Body of pancreas (tissue), 4 donors: ENCODE measurements at regions not wholly inside any gene's neighbourhood (a gene's known extent, or its start where the extent isn't known, plus 50 kb on each side); places are given as distances from the start of the nearest gene placed in this dataset.

ENCODE experiments used
- ATAC-seq: fragments of 150-250 bp; one replicate; pipeline ENCODE4 v1.9.1; 2016
- DNase-seq, 4 donors: peaks; one replicate each; pipeline ENCODE4 v3.0.0-alpha.2; 2019
- H3K27ac ChIP-seq, 4 donors: fragments of 200-600 bp; sonication (generic); 1 replicate in 3 of 4; 2 replicates in 1 of 4; pipeline versions ENCODE4 v1.5.1 to v1.6.1; 2016 to 2019; ENCODE audit warnings: mild to moderate bottlenecking in 1 of 4, mixed read lengths in 1 of 4, moderate library complexity in 1 of 4
- H3K27me3 ChIP-seq, 2 donors: fragments of 200-600 bp; sonication (generic); one replicate each; pipeline ENCODE4 v1.6.0; 2016; ENCODE audit warnings: mild to moderate bottlenecking in 1 of 2
- H3K36me3 ChIP-seq, 2 donors: fragments of 200-600 bp; sonication (generic); replicated peaks in 1 of 2; 2 replicates each; pipeline ENCODE4 v1.5.1; 2016; ENCODE audit warnings: low read depth in 2 of 2; ENCODE audit not compliant: insufficient read depth in 1 of 2
- H3K4me1 ChIP-seq: fragments of 200-600 bp; sonication (generic); one replicate; pipeline ENCODE4 v1.6.0; 2016
- H3K4me3 ChIP-seq, 2 donors: fragments of 200-600 bp; sonication (generic); 1 replicate in 1 of 2; 2 replicates in 1 of 2; pipeline ENCODE4 v1.5.1; 2016 to 2019
- H3K9me3 ChIP-seq, 3 donors: fragments of 200-600 bp; sonication (generic); 1 replicate in 2 of 3; 2 replicates in 1 of 3; pipeline ENCODE4 v1.5.1; 2016
- CTCF ChIP-seq, 7 experiments: fragments of 450-650 bp in 4 of 7; fragments of 200-600 bp in 3 of 7; sonication (generic) in 3 of 7; IDR thresholded peaks; one replicate each; pipeline ENCODE4 v1.5.1; 2016 to 2019; ENCODE audit warnings: antibody characterized with exemption in 7 of 7
- POLR2A ChIP-seq, 3 donors: fragments of 450-650 bp; IDR thresholded peaks; one replicate each; pipeline ENCODE4 v1.6.1; 2016; ENCODE audit warnings: antibody characterized with exemption in 3 of 3, mild to moderate bottlenecking in 2 of 3
- WGBS, 2 donors: methylation state at CpG; one replicate each; pipeline ENCODE4 v1.1.5; 2017; 5-methylcytosine and 5-hydroxymethylcytosine counted together
- intact Hi-C: fragments of 100-400 bp; cut with DNase I; formaldehyde crosslinking; loops from one replicate; pipeline ENCODE4 v1.15.1; 2023

- DNase-seq (no peak), ATAC-seq (no peak)
- Histone ChIP-seq H3K4me1 (no peaks in the 10 kb centered on the region), H3K27me3 (no peaks in the 10 kb centered on the region), H3K27ac (no peak overlapping the region), H3K4me3 (no peak overlapping the region), H3K36me3 (no peaks in the 10 kb centered on the region), H3K9me3 (no peaks in the 10 kb centered on the region)
- intact Hi-C loops = no loop called here
- no peak for TF ChIP-seq POLR2A (IDR thresholded peaks at IDR 0.05)
- 65 to 88% methylated on average over 2 of the region's 2 CpGs for WGBS, 2 donors
Measured at GRCh38 chr2:21819454-21819853, 695.7 kb downstream of the TDRD15 start.

- WGBS, 2 donors = 65 to 67% methylated on average over 1 of the region's 1 CpG
- intact Hi-C loops = no loop called here
- TF ChIP-seq POLR2A (IDR thresholded peaks at IDR 0.05) (no peak), CTCF (IDR thresholded peaks at IDR 0.05) (no peak)
- H3K4me3 ChIP-seq = no peak overlapping the region
- no peaks in the 10 kb centered on the region for H3K36me3 ChIP-seq
- H3K9me3 ChIP-seq = no peaks in the 10 kb centered on the region
- no peaks in the 10 kb centered on the region for H3K4me1 ChIP-seq
- ATAC-seq (no peak), DNase-seq (no peak)
- no peak overlapping the region for H3K27ac ChIP-seq
- no peaks in the 10 kb centered on the region for H3K27me3 ChIP-seq
Measured at GRCh38 chr2:21820271-21820670, 696.5 kb downstream of the TDRD15 start.

GRCh38 chr2:21821672-21822227 is 698.0 kb downstream of the TDRD15 start:
- Histone ChIP-seq H3K4me3 (no peak overlapping the region), H3K9me3 (no peaks in the 10 kb centered on the region), H3K27me3 (no peaks in the 10 kb centered on the region), H3K4me1 (no peaks in the 10 kb centered on the region), H3K36me3 (no peaks in the 10 kb centered on the region), H3K27ac (no peak overlapping the region)
- intact Hi-C loops = no loop called here
- TF ChIP-seq CTCF (IDR thresholded peaks at IDR 0.05) (no peak), POLR2A (IDR thresholded peaks at IDR 0.05) (no peak)
- ATAC-seq (no peak), DNase-seq (no peak)
- WGBS, 2 donors = 30 to 33% methylated on average over 6 of the region's 6 CpGs

- no peak for DNase-seq
- Histone ChIP-seq H3K9me3 (no peaks in the 10 kb centered on the region), H3K27me3 (no peaks in the 10 kb centered on the region), H3K27ac (no peak overlapping the region), H3K4me1 (no peaks in the 10 kb centered on the region), H3K36me3 (no peaks in the 10 kb centered on the region), H3K4me3 (no peak overlapping the region)
- intact Hi-C loops = no loop called here
- TF ChIP-seq POLR2A (IDR thresholded peaks at IDR 0.05) (no peak), CTCF (IDR thresholded peaks at IDR 0.05) (no peak)
- 41 to 54% methylated on average over 2 of the region's 2 CpGs for WGBS, 2 donors
- ATAC-seq = no peak
Measured at GRCh38 chr2:21822505-21822904, 698.7 kb downstream of the TDRD15 start.

GRCh38 chr2:21833767-21834166 is 710.0 kb downstream of the TDRD15 start:
- no peak overlapping the region for H3K27ac ChIP-seq
- H3K4me3 ChIP-seq = no peak overlapping the region
- H3K9me3 ChIP-seq = no peaks in the 10 kb centered on the region
- no peaks in the 10 kb centered on the region for H3K4me1 ChIP-seq
- intact Hi-C loops = no loop called here
- H3K36me3 ChIP-seq = no peaks in the 10 kb centered on the region
- TF ChIP-seq POLR2A (IDR thresholded peaks at IDR 0.05) = no peak
- no peak for TF ChIP-seq CTCF (IDR thresholded peaks at IDR 0.05)
- DNase-seq (no peak), ATAC-seq (no peak)
- no peaks in the 10 kb centered on the region for H3K27me3 ChIP-seq
- WGBS, 2 donors = 48 to 60% methylated on average over 2 of the region's 2 CpGs
